SK-N-SH treated with all-trans-retinoic acid at 6 μM for 48 hours (cell line): ENCODE measurements at regions not wholly inside any gene's neighbourhood (a gene's known extent, or its start where the extent isn't known, plus 50 kb on each side); places are given as distances from the start of the nearest gene placed in this dataset.
"Not testable (repeated sequence)": the region's sequence is repeated elsewhere in the genome, so short reads cannot be mapped to it uniquely, and the experiment has no call there.

Experiments
- ATAC-seq: fragments of 200-7000 bp; cut with Tn5 transposase; 3 replicates; pipeline ENCODE4 v1.9.1; 2020; ENCODE audit warnings: mild to moderate bottlenecking, moderate library complexity
- ARNTL ChIP-seq: fragments of 450-650 bp; formaldehyde crosslinking; IDR thresholded peaks from 2 replicates; pipeline ENCODE4 v1.5.0; 2020; ENCODE audit warnings: low read depth, mild to moderate bottlenecking, moderate library complexity, borderline replicate concordance
- BACH2 ChIP-seq: fragments of 250-450 bp; sonication (Bioruptor Pico); IDR thresholded peaks from 2 replicates; pipeline ENCODE4 v1.9.0; 2021; ENCODE audit warnings: mild to moderate bottlenecking, borderline replicate concordance
- CSDC2 ChIP-seq: fragments of 250-450 bp; sonication (Bioruptor Pico); IDR thresholded peaks from 2 replicates; pipeline ENCODE4 v1.5.0; 2020; ENCODE audit warnings: mild to moderate bottlenecking, moderate library complexity
- ESRRG ChIP-seq: fragments of 250-450 bp; sonication (Bioruptor Pico); IDR thresholded peaks from 2 replicates; pipeline ENCODE4 v1.6.1; 2021; ENCODE audit warnings: mild to moderate bottlenecking
- OSR1 ChIP-seq: fragments of 250-450 bp; sonication (Bioruptor Pico); IDR thresholded peaks from 2 replicates; pipeline ENCODE4 v1.8.0; 2022; ENCODE audit warnings: moderate library complexity, mild to moderate bottlenecking, inconsistent platforms
- PPARA ChIP-seq: fragments of 250-450 bp; sonication (Bioruptor Pico); IDR thresholded peaks from 2 replicates; pipeline ENCODE4 v1.5.0; 2020; ENCODE audit warnings: mild to moderate bottlenecking, borderline replicate concordance
- RARB ChIP-seq: fragments of 250-450 bp; sonication (Bioruptor Pico); IDR thresholded peaks from 2 replicates; pipeline ENCODE4 v1.8.0; 2021; ENCODE audit warnings: mild to moderate bottlenecking, moderate library complexity
- SNAI2 ChIP-seq: fragments of 250-450 bp; sonication (Bioruptor Pico); IDR thresholded peaks from 2 replicates; pipeline ENCODE4 v1.5.0; 2020; ENCODE audit warnings: mild to moderate bottlenecking, moderate library complexity
- TCF4 ChIP-seq: fragments of 250-450 bp; sonication (Bioruptor Pico); IDR thresholded peaks from 2 replicates; pipeline ENCODE4 v1.8.0; 2021; ENCODE audit warnings: mild to moderate bottlenecking, moderate library complexity, borderline replicate concordance
- TOX ChIP-seq: fragments of 250-450 bp; sonication (Bioruptor Pico); IDR thresholded peaks from 2 replicates; pipeline ENCODE4 v1.8.0; 2021; ENCODE audit warnings: mild to moderate bottlenecking, moderate library complexity, borderline replicate concordance
- ZC3H10 ChIP-seq: fragments of 250-450 bp; sonication (Bioruptor Pico); IDR thresholded peaks from 2 replicates; pipeline ENCODE4 v1.5.1; 2021; ENCODE audit warnings: mild to moderate bottlenecking, moderate library complexity
- ZFP3 ChIP-seq: fragments of 250-450 bp; sonication (Bioruptor Pico); IDR thresholded peaks from 2 replicates; pipeline ENCODE4 v1.5.0; 2020; ENCODE audit warnings: mild to moderate bottlenecking, moderate library complexity
- ZFP30 ChIP-seq: fragments of 450-650 bp; formaldehyde crosslinking; IDR thresholded peaks from 2 replicates; pipeline ENCODE4 v1.5.0; 2022; ENCODE audit warnings: mild to moderate bottlenecking, moderate library complexity
- ZNF565 ChIP-seq: fragments of 450-650 bp; formaldehyde crosslinking; conservative IDR thresholded peaks from 2 replicates; pipeline ENCODE4 v1.5.0; 2020; ENCODE audit warnings: low read depth, mild to moderate bottlenecking, moderate library complexity
- ZNF70 ChIP-seq: fragments of 450-650 bp; formaldehyde crosslinking; IDR thresholded peaks from 2 replicates; pipeline ENCODE4 v1.5.0; 2020; ENCODE audit warnings: mild to moderate bottlenecking, moderate library complexity
- ZNF8 ChIP-seq: fragments of 450-650 bp; formaldehyde crosslinking; IDR thresholded peaks from 2 replicates; pipeline ENCODE4 v1.5.0; 2020; ENCODE audit warnings: mild to moderate bottlenecking, moderate library complexity
- TF ChIP-seq, protein P1 (sequence below): fragments of 250-450 bp; sonication (Bioruptor Pico); IDR thresholded peaks from 2 replicates; pipeline ENCODE4 v1.5.1; 2020; ENCODE audit warnings: low read depth, mild to moderate bottlenecking, moderate library complexity
- TF ChIP-seq, protein P2 (sequence below): fragments of 250-450 bp; sonication (Bioruptor Pico); IDR thresholded peaks from 2 replicates; pipeline ENCODE4 v1.5.0; 2020; ENCODE audit warnings: mild to moderate bottlenecking, moderate library complexity
- TF ChIP-seq, protein P3 (sequence below): fragments of 250-450 bp; sonication (Bioruptor Pico); IDR thresholded peaks from 2 replicates; pipeline ENCODE4 v1.8.0; 2021; ENCODE audit warnings: low read depth, mild to moderate bottlenecking, moderate library complexity, borderline replicate concordance
- TF ChIP-seq, protein P4 (sequence below): fragments of 250-450 bp; sonication (Bioruptor Pico); IDR thresholded peaks from 2 replicates; pipeline ENCODE4 v1.5.1; 2021; ENCODE audit warnings: mild to moderate bottlenecking, moderate library complexity

DNA sequence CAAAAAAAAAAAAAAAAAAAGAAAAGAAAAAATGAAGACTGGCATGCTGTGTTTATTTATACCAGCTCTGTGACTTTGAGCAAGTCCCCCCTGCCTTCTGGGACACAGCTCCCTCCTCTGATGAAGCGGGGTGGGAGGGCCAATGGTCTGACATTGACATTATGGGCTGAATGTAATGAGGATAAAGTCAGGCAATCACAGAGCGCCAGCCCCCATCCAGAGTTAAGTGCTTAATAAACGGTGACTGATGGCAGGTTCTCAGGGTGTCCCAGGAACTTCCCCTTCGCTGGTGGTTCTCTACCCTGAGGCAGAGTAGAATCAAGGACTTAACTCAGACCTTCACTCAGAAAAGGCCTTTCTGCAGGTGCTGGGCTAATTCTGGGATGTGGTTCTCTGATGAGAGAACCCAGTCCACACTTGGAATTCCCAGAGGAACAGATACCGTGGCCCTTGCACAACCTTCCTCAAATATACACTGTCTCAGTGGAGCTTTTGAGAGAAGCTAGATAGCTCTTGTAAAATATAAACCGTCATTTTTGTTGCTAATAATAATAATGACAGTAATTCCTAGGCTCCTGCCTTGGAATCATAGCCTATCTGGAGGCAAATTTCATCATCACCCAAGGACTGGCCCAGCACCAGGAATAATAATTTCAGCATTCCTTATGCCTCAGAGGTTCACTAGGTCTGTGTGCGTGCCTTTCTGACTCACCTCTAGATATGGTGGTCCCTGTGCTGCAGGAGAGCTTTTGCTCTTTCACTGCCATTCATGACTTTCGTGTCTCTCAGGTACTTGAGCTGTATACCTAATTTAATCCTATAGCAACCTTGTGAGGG, 115.8 kb downstream of the RPLP1 start:
- TF ChIP-seq PPARA (no peak), ZFP3 (CRISPR knock-in tag) (no peak), BACH2 (no peak), ZNF70 (CRISPR knock-in tag) (no peak), ESRRG (no peak), CSDC2 (CRISPR knock-in tag) (no peak), ZNF565 (CRISPR knock-in tag) (no peak), OSR1 (CRISPR knock-in tag) (no peak), TOX (CRISPR knock-in tag) (no peak), ZFP30 (CRISPR knock-in tag) (no peak), RARB (CRISPR knock-in tag) (no peak), ARNTL (CRISPR knock-in tag) (no peak), ZNF8 (CRISPR knock-in tag) (no peak), TCF4 (no peak)
- TF ChIP-seq, protein P1, sequence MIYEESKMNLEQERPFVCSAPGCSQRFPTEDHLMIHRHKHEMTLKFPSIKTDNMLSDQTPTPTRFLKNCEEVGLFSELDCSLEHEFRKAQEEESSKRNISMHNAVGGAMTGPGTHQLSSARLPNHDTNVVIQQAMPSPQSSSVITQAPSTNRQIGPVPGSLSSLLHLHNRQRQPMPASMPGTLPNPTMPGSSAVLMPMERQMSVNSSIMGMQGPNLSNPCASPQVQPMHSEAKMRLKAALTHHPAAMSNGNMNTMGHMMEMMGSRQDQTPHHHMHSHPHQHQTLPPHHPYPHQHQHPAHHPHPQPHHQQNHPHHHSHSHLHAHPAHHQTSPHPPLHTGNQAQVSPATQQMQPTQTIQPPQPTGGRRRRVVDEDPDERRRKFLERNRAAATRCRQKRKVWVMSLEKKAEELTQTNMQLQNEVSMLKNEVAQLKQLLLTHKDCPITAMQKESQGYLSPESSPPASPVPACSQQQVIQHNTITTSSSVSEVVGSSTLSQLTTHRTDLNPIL (CRISPR knock-in tag): no peak
- TF ChIP-seq, protein P2, sequence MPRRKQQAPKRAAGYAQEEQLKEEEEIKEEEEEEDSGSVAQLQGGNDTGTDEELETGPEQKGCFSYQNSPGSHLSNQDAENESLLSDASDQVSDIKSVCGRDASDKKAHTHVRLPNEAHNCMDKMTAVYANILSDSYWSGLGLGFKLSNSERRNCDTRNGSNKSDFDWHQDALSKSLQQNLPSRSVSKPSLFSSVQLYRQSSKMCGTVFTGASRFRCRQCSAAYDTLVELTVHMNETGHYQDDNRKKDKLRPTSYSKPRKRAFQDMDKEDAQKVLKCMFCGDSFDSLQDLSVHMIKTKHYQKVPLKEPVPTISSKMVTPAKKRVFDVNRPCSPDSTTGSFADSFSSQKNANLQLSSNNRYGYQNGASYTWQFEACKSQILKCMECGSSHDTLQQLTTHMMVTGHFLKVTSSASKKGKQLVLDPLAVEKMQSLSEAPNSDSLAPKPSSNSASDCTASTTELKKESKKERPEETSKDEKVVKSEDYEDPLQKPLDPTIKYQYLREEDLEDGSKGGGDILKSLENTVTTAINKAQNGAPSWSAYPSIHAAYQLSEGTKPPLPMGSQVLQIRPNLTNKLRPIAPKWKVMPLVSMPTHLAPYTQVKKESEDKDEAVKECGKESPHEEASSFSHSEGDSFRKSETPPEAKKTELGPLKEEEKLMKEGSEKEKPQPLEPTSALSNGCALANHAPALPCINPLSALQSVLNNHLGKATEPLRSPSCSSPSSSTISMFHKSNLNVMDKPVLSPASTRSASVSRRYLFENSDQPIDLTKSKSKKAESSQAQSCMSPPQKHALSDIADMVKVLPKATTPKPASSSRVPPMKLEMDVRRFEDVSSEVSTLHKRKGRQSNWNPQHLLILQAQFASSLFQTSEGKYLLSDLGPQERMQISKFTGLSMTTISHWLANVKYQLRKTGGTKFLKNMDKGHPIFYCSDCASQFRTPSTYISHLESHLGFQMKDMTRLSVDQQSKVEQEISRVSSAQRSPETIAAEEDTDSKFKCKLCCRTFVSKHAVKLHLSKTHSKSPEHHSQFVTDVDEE (CRISPR knock-in tag): no peak
- TF ChIP-seq, protein P3, sequence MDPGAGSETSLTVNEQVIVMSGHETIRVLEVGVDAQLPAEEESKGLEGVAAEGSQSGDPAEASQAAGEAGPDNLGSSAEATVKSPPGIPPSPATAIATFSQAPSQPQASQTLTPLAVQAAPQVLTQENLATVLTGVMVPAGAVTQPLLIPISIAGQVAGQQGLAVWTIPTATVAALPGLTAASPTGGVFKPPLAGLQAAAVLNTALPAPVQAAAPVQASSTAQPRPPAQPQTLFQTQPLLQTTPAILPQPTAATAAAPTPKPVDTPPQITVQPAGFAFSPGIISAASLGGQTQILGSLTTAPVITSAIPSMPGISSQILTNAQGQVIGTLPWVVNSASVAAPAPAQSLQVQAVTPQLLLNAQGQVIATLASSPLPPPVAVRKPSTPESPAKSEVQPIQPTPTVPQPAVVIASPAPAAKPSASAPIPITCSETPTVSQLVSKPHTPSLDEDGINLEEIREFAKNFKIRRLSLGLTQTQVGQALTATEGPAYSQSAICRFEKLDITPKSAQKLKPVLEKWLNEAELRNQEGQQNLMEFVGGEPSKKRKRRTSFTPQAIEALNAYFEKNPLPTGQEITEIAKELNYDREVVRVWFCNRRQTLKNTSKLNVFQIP (CRISPR knock-in tag): no peak
- ATAC-seq: no peak

DNA sequence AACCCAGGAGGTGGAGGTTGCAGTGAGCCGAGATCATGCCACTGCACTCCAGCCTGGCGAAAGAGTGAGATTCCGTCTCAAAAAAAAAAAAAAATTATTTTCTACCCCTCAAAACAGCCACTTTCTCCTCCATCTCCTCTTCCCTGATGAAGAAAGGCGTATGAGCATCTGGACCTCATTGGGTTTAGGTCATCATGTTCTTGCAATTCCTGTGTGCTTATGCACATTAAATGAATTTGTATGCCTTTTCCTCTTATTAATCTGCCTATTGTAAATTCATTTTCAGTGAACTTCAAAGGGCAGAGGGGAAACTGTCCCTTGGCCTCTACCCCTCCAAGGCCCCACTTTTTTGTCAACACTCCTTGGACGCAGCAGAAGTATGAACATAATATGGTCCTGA, 117.8 kb downstream of the RPLP1 start:
- ATAC-seq: no peak
- TF ChIP-seq ESRRG (no peak), ZC3H10 (no peak), ZFP30 (CRISPR knock-in tag) (no peak), ARNTL (CRISPR knock-in tag) (no peak)
- TF ChIP-seq, protein P4, sequence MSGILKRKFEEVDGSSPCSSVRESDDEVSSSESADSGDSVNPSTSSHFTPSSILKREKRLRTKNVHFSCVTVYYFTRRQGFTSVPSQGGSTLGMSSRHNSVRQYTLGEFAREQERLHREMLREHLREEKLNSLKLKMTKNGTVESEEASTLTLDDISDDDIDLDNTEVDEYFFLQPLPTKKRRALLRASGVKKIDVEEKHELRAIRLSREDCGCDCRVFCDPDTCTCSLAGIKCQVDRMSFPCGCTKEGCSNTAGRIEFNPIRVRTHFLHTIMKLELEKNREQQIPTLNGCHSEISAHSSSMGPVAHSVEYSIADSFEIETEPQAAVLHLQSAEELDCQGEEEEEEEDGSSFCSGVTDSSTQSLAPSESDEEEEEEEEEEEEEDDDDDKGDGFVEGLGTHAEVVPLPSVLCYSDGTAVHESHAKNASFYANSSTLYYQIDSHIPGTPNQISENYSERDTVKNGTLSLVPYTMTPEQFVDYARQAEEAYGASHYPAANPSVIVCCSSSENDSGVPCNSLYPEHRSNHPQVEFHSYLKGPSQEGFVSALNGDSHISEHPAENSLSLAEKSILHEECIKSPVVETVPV: no peak
- TF ChIP-seq, protein P3 (CRISPR knock-in tag): no peak

DNA sequence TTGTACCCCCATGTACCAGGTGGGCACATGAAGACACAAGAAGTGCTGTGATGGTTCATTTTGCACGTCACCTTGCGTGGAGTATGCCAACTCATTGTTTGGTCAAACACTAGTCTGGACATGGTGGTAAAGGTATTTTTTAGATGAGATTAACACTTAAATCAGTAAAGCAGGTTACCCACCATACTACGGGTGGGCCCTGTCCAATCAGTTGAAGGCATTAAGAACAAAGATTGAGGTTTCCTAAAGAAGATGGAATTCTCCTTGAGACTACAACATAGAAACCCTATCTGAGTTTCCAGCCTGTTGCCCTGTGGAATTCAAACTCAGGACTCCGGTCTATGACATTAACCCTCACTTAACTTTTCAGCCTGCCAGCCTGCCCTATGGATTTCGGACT, 118.4 kb downstream of the RPLP1 start:
- TF ChIP-seq, protein P1 (CRISPR knock-in tag): no peak
- TF ChIP-seq SNAI2 (CRISPR knock-in tag) (no peak), PPARA (no peak), TOX (CRISPR knock-in tag) (no peak), ARNTL (CRISPR knock-in tag) (no peak)
- ATAC-seq: no peak

DNA sequence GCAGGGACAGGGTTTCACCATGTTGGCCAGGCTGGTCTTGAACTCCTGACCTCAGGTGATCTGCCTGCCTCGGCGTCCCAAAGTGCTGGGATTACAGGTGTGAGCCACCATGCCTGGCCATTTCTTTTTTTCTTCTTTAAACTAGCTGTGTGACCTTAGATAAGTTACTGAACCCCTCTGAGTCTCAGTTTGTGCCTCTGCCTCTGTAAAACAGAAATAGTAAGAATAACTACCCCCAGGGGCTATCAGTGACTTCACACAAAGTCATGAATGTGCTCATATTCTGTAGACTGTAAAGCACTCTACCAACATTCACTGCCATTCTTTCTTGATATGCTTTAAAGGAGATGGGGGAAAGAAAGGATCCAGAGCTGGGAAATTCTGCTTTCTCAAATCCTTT, 120.7 kb downstream of the RPLP1 start:
- not testable (repeated sequence) for ATAC-seq
